ENCODE measurements at regions not wholly inside any gene's neighbourhood (a gene's known extent, or its start where the extent isn't known, plus 50 kb on each side); places are given as distances from the start of the nearest gene placed in this dataset.

DNA sequence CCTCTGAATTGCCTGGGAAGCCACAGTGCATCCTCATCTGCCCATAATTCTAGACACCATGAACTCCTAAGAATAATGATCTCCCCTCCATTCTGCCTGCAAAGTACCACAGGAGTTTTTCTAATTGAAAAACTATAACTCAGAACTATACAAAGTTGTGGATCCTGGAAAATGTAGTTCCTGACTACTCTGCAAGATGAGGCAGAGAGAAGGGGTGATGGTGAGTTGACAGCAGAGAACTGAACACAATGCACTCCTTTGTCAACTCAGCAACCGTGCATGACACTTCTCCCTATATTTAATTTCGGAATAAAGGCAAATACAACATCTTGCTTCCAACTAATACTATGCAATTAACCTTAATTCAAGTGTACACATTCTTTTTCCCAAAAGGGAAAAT, 471.1 kb upstream of the FAM98A start:
- DNase-seq (ENCODE audit: low spot score), result no peak
- Histone ChIP-seq H3K4me3 (no peak overlapping the region), H3K27ac (no peak overlapping the region)
- TF ChIP-seq, protein P1, sequence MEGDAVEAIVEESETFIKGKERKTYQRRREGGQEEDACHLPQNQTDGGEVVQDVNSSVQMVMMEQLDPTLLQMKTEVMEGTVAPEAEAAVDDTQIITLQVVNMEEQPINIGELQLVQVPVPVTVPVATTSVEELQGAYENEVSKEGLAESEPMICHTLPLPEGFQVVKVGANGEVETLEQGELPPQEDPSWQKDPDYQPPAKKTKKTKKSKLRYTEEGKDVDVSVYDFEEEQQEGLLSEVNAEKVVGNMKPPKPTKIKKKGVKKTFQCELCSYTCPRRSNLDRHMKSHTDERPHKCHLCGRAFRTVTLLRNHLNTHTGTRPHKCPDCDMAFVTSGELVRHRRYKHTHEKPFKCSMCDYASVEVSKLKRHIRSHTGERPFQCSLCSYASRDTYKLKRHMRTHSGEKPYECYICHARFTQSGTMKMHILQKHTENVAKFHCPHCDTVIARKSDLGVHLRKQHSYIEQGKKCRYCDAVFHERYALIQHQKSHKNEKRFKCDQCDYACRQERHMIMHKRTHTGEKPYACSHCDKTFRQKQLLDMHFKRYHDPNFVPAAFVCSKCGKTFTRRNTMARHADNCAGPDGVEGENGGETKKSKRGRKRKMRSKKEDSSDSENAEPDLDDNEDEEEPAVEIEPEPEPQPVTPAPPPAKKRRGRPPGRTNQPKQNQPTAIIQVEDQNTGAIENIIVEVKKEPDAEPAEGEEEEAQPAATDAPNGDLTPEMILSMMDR (IDR thresholded peaks at IDR 0.05), result no peak

DNA sequence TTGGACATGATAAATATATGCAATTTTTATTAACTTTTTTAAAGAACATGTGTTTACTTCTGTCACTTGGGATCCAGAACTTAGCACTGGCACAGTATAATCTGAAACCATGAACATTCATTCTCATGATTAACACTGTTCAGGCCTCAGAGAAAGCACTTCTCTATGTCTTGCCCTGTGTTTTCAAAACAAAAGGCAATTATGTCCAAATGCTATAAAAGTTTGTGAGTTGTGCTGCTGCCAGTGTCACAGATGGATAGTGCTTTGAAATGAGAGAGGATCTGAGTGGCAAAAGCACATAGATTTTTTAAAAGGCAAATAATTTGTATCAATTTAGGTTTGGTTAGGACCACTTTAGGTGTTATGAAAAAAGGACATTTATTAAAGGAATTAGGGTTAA, 470.5 kb upstream of the FAM98A start:
- no peak for DNase-seq (ENCODE audit: low spot score)
- TF ChIP-seq, protein P1 (IDR thresholded peaks at IDR 0.05), result no peak
- H3K27ac ChIP-seq, result no peak overlapping the region
- H3K4me3 ChIP-seq, result no peak overlapping the region

DNA sequence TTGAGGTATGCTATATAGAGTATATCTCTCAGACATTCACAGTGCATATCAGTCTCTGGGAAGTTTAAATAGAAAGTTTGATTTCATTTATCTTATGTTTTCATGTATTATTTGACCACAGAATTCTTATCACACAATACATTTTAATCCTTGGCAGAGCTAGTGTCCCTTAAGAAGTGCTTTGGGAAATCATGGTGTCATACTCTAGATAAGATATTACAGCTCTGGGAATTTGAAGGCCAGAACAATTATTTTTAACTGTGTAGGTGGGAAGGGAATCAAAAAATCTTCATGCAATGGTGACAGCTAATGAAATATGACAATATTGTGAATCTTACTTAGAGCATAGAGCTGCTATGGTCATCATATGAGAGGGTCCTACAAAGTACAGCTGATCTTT, 451.3 kb upstream of the FAM98A start:
- TF ChIP-seq, protein P1 (IDR thresholded peaks at IDR 0.05), result no peak
- Histone ChIP-seq H3K4me3 (no peak overlapping the region), H3K27ac (no peak overlapping the region)
- DNase-seq (ENCODE audit: low spot score), result no peak

DNA sequence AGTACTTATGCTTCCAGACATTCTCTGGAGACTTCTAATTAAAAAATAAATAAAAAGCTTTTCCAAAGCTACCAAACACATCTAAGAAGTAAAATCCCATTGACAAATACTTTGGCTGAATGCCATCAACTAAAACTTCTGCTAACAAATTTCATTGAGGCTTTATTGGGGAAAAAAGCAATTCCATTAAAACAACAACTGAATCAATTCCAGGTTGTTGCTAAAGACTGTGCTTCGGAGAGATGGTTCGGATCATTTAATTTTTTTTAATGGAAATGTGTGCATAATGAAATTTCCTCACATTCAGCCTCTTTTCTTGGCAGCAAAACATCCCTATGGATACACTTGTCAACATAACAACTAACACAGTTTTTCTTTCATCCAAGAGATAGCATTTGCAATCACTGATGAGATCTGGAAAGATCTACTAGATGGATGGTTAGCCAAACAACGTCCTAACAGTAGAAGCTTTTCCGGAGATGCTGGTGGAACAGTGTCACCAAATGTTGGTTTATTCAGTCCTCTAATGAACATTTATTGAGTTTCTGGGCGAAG, 446.1 kb upstream of the FAM98A start:
- no peak for DNase-seq (ENCODE audit: low spot score)
- Histone ChIP-seq H3K4me3 (no peak overlapping the region), H3K27ac (no peak overlapping the region)
- TF ChIP-seq, protein P1 (IDR thresholded peaks at IDR 0.05), result no peak

DNA sequence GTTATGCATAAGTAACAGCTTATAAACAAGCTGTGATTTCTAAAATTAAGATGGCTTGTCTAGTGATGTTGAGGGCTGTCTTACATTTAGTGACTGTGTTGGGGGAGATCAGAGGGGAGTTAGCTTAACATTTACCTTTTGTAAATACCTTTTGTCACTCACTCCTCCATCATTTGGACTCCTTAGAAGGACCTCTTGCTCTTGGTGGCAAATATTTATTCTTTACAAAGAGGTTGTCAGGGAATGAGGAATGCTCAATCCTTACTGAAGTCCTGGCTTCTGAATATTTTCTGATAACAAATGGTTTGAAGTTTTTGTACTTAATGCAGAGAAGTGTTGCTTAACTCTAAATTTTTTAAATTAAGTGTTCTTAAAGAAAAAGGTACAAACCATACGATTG, 438.8 kb upstream of the FAM98A start:
- no peak for DNase-seq (ENCODE audit: low spot score)
- TF ChIP-seq, protein P1 (IDR thresholded peaks at IDR 0.05), result no peak
- H3K27ac ChIP-seq, result no peak overlapping the region

DNA sequence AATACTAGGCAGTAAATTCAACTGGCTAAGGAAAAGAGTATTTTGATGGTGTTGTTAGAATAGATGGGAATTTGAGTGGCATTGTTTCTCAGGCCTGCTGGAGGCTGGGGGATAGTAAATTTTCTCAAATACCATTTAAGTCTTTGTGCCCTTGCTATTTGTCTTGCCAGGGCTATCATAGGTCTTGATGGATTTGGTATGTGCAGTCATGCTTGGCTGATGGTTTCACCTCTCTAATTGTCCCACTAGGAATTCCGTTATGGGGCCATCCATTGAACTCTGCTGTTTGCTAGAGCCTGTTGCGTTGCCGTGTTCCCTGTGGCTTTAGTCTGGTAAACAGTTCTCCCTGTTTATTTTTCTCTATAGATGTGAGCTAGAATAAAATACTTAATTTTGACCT, 438.1 kb upstream of the FAM98A start:
- TF ChIP-seq, protein P1 (IDR thresholded peaks at IDR 0.05), result no peak
- no peak overlapping the region for H3K27ac ChIP-seq
- H3K4me3 ChIP-seq, result no peak overlapping the region
- DNase-seq (ENCODE audit: low spot score), result no peak

More for the DNA sequence above, 438.8 kb upstream of the FAM98A start:
- no peak overlapping the region for H3K4me3 ChIP-seq

DNA sequence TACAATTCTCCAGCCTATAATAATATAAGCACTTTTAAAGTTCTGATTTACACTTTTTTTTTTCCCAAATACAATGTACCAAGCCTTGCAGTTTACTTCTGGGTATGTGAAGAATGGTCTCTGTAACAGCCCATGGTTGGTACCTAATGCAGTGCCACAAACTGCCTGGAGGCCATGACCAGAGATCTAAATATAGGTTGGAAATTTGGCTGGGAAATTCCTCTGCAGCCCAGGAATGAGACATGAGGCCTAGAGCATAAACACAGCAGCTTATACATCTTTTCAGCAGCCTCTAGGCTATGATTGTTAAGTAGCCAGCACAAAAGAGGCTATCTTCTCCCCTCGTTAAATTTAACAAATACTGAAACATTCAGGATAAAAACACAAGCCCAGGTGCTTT, 432.0 kb upstream of the FAM98A start:
- Histone ChIP-seq H3K27ac (peak overlapping the region in 1 of 2 donors; percentile 6), H3K4me3 (no peak overlapping the region)
- DNase-seq (ENCODE audit: low spot score), result no peak
- TF ChIP-seq, protein P1 (IDR thresholded peaks at IDR 0.05), result no peak
